Fibroblast of skin of abdomen (primary cell): ENCODE measurements at regions not wholly inside any gene's neighbourhood (a gene's known extent, or its start where the extent isn't known, plus 50 kb on each side); places are given as distances from the start of the nearest gene placed in this dataset.
"Not testable (repeated sequence)": the region's sequence is repeated elsewhere in the genome, so short reads cannot be mapped to it uniquely, and the experiment has no call there.

Experiments
- DNase-seq: peaks from one replicate; pipeline ENCODE4 v3.0.0-alpha.2; 2013

DNA sequence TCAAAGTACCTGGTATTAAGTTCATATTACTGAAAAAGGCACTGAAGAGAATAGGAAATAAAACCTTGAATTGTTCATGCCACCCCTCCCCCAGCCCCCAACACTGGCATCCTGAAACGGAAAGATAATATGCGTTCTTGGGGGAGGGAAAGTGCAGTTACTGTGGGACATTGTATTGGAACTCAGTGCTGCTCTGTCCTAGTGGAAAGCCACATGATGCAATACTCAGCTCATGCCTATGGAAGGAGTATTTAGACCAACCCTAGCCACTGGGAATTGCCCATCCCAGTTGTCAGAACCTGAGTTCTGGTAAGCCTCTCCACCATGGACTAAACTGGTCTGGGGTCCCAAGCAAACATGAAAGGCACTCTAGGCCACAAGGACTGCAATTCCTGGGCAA, 680.8 kb upstream of the BCHE start:
- no peak for DNase-seq

DNA sequence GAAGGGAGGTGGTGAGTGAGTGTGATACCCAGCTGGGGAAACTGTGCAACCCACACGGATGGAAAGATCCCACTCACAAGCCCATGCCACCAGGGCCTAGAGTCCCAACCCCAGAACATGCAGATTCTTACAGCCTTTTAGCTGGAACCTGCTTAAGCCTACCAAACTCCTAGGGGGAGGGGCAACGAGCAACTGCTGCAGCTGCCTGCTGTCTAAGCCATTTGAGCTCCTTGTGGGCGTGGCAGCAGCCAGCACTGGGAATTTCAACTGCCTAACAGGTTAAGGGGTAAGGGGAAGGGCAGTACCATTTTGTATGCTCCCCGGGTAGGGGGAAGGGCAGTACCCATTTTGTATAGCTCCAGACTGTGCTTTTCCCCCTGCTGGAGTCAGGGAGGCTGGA, 673.2 kb upstream of the BCHE start:
- no peak for DNase-seq

DNA sequence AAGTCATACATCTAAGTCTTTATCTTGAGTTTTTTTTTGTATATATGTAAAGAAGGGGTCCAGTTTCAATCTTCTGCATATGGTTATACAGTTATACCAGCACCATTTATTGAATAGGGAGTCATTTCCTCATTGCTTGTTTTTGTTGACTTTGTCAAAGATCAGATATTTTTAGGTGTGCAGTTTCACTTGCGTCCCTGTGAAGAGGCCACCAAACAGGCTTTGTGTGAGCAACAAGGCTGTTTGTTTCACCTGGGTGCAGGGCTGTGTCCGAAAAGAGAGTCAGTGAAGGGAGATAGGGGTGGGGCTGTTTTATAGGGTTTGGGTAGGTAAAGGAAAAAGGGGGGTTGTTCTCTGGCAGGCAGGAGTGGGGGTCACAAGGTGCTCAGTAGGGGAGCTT, 663.2 kb upstream of the BCHE start:
- DNase-seq, result not testable (repeated sequence)

DNA sequence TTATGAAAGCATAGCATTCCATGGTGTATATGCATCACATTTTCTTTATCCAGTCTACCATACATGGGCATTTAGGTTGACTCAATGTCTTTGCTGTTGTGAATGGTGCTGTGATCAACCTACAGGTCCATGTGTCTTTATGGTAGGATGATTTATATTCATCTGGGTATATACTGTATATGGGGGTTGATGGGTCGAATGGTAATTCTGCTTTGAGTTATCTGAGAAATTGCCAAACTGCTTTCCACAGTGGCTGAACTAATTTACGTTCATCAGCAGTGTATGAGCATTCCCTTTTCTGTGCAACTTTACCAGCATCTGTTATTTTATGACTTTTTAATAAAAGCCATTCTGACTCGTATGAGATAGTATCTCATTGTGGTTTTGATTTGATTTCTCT, 662.4 kb upstream of the BCHE start:
- DNase-seq, result peak; percentile 87

DNA sequence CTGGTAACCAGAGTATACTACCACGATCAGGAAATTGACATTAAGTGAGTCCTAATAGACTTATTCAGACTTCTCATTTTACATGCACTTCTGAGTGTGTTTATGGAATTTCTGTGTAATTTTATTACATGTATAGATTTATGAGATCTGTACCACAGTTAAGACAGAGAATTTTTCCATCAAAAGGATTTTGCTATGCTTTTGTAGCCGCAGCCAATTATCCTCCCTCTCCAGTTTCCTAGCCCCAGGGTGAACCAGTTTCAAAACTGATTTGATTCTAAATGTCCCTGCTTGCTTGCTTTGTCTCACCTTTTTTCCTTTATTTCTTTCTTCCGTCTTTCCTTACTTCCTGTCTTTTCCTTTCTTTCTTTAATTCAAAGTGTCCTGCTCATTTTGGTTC, 661.2 kb upstream of the BCHE start:
- peak; percentile 1 for DNase-seq

DNA sequence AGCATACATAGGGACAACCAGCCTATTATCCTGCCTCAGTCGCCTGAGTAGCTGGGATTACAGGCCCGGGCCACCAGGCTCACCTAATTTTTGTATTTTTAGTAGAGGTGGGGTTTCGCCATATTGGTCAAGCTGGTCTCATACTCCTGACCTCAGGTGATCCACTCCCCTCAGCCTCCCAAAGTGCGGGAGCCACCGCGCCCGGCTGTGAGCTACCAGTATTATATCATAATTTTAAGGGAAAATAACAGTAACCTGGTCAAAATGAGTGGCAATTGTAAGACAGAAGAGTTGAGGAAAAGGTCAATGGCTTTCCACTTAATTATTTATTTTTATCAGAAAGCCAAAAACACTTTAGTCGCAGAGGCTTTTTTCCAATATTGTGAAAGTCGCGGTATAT, 652.6 kb upstream of the BCHE start:
- DNase-seq, result no peak

DNA sequence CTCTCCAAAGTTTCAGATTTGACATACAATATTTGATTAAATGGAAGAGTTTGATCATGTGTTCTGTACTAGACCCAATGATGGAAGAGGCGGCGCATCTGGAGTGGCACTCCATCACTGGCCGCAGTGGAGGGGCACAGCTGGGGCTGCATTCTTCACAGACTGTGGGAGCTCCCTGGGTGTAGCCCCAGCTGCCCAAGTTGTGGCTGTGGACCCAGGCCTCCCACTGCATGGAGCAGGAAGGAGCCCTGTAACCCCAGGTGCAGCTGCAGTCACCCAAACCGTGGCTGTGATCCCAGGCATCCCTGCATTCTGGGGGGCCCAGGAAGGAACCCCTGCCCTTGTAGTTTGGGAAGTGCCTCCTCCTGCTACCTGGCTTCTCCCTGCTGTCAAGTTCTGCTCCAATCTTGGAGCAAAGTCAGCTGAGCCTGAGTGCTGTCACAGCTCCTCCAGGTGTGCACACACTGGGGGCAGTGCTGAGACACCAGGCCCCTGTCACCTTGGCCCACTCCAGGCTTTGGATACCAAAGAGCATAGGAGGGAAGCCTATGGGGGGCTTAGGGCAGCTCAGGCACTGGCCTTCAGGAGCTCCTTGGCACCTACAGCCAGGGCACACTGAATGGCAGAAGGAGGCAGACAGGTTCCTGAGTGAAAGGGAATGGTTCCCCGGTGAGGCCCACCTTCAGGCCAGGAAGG, 651.9 kb upstream of the BCHE start:
- DNase-seq, result no peak

DNA sequence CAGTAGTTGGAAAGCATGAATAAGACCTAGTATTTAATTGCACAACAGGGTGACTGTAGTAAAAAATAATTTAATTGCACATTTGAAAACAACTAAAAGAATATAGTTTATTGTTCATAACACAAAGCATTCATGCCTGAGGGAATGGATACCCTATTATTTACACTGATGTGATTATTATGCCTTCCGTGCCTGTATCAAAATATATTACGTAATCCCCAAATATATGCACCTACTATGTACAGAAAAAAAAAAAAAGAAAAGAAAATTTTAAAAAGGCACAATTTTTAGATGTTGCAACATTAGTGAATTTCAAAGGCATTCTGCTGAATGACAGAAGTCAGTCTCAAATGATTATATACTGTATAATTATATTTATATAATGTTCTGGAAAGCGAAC, 647.2 kb upstream of the BCHE start:
- DNase-seq, result no peak

DNA sequence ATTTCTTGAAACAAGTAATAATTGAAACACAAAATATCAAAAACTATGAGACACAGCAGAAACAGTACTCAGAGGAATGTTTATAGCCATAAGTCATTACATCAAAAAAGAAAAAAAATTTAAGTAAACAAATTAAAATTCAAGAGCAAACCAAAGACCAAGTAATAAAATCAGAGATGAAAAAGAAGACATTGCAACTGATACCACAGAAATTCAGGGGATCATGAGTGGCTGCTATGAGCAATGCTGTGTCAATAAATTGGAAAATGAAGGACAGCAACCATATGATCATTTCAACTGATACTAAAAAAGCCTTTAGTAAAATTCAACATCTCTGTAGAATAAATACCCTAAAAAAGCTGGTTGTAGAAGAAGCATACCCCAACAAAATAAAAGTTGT, 644.1 kb upstream of the BCHE start:
- DNase-seq, result no peak

DNA sequence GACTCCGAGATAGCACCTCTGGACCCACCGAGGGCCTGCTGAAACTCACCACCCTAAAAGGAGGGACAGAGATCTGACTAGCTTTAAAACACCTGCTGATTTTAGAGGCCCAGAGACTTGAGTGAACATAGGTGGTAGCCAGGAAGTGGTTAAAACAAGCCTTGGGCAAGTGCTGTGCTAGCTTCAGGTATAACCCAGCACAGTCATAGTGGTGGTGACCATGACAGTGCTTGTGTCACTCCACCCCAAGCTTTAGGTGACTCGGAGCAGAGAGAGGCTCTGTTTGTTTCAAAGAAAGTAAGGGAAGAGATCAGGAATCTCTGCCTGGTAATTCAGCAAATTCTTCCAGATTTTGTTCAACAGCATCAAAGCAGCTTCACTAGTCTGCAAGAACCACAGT, 641.1 kb upstream of the BCHE start:
- DNase-seq, result no peak

DNA sequence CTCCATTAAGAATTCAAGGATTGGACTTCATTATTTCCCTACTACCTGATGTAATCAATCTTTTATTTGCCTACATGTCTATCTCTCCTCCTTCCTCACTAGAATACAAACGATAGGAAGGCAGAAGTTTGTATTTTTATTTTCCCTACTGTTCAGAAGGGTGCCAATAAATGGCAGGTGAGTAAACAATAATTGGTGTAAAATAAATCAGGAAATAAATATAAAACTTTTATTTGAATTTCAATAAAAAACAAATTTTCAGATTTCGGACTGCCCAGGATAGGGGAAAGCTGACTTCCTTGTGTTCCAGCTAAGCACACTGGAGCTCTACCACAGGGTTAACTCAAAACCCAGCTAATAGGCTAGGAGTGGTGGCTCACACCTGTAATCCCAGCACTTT, 636.3 kb upstream of the BCHE start:
- no peak for DNase-seq

DNA sequence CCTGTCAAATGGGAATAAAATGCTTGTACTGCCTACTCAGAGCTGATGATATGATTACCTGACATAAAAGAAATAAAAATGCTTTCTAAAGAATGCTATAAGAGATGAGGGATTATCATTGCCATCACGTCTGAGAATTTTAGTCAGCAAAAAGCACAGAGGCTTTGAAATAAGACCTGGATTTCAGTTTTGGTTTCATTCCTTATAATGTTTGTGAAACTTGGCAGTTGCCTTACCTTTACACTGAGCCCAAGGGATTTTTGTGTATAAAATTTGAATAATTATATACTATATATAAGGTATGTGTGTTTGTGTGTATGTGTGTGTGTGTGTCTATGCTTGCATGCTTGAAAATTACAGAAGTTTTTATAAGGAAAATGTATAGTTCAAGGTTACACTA, 634.8 kb upstream of the BCHE start:
- DNase-seq, result no peak

DNA sequence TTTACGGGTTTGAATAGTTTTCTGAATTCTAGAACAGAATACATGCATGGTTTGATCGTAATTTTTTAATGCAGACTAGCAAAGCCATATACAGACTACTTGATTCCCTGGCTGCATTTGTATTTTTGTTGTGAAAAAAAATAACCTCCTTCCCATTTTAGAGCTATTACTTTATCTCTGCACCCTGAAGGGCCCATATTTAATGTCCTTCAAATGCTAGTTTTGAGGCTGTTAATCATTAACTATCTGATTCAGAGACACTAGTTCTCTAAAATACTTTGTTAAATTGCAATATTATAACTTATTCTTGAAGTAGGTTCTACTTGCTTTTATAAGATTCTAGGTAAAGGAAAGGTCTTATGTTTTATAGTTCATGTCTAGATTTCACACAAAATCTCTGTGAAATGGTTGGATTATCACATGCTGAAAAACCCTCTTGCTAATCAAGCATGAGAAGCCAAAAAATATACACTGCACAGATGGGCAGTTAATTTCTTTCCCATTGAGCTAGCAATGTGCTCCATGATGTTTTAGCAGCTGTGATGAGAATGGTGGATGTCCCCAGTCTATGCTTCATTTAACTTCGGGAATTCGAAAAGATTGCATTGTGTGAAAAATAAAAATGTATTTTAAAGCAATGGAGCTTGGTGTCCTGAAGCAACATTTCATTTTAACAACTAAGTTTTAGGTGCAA, 634.0 kb upstream of the BCHE start:
- no peak for DNase-seq

DNA sequence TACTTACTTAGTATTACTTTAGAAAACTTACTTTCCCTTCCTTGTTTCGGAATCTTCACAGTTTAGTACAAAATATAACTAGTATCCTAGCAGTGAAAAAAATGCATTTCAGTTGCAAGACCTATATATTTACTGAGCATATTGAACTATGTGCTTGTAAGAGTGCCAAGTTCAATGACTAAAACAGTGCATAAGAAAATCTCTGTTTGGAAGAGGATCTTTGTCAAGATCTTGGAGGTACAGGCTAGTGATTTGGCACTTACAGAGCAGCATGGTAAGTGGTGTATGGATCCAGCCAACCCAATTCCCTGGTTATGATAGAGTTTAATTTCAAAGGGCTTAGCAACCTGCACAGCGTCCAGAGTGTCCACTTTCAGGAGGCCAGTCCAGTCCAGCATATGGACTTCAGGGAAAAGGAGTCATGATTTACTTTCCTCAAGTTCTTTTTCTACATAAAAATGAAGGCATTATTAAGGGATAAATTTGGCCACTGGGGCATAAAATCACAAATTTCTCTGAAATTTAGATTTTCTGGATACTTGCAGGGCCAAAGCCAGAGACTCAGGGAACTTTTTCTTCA, 625.8 kb upstream of the BCHE start:
- DNase-seq, result peak; percentile 17

DNA sequence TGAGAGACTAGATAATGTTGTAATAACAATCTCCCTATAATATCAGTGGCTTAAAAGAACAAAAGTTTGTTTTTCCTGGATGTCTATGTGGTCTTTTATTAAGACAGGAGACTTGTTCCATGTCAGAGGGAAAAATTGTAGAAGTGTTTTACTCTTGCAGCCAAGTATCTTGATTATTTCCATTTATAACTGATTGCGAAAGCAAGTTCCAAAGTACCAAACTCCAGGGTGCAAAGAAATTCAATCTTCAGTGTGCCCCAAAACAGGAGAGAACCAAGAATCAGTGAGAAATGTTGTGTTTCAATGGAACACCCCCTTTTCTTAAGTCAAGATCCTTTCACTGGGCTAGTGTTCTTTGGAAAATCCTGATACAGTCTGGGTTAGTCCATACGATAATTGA, 624.4 kb upstream of the BCHE start:
- no peak for DNase-seq

DNA sequence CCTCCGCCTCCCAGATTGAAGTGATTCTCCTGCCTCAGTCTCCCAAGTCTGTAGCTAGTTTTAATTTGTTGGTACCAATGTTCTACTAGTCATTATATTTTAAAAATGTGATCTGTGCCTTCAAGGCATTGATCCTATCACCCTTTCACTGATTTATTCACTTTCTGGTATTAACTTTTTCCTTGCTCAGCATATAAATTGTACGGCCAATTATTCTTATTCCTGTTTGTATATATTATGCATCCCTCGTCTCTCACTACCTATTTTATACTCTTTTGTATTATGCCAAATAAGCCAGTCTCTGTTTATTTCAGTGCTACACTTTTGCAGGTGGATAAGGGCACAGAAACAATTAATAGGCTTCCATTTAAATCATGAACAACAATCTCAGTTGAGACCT, 620.2 kb upstream of the BCHE start:
- DNase-seq, result no peak

DNA sequence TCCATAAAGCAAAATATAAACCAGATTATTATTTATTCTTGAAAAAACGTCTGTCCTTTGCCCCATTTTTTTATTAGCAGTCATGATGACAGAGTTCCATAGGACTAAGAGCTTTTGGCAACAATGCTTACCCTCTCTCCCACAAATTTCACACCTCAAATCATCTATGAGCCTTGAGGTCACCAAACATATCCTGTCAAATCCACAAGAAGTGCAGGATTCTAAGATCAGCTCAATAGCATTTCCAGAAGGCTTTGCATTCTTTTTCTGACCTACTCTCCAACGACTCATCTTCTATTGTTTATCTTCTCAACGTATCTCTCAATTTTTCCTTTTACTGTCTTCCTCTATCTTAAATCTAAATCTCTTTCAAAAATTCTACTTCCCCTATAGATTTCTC, 619.1 kb upstream of the BCHE start:
- DNase-seq, result peak; percentile 86

DNA sequence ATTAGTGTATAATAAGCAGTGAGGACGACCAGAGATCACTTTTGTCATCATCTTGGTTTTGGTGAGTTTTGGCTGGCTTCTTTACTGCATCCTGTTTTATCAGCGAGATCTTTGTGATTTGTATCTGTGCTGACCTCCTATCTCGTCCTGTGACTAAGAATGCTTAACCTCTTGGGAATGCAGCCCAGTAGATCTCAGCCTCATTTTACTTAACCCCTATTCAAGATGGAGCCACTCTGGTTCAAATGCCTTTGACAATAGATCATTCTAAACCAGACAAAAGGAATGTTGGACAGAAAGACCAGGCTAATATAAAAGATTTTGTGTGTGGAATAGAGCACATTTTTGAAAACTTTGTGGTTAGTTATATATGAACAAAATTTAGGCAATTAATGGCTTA, 618.5 kb upstream of the BCHE start:
- DNase-seq, result peak; percentile 91

DNA sequence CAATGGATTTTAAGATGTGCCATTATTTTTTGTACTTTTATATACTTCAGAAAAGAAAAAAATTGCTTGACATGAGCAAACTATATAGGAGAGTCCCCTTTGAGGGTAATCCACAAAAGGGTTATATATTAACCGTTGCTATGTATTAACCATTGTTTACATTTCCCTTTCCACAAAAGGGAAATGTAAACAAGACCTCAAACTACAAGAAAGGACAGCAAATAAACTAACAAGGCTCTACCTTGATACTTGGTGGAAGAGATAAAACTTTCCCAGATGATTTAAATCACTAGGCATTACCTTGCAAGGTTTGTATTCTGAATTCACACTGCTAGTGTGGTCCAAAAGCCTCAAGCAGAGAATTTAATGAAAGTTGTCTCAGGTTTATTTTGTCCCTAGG, 616.3 kb upstream of the BCHE start:
- no peak for DNase-seq

DNA sequence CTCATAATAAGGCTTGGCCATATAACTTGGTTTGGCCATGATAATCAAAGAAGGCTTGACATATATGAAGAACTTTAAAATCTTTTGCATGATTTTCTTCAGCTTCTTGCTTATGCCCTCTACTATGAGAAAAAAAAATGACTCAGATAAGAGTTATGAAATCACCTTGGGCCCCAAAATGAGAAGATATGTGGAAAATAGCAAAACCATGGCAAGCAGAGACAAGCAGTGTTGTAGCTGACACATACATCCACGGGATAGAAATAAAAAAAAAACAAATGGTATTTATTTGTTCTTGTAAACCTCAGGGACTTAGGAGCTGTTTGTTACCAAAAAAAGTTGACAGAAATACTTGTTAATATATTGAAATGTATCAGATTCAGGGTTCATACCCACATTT, 614.8 kb upstream of the BCHE start:
- no peak for DNase-seq

DNA sequence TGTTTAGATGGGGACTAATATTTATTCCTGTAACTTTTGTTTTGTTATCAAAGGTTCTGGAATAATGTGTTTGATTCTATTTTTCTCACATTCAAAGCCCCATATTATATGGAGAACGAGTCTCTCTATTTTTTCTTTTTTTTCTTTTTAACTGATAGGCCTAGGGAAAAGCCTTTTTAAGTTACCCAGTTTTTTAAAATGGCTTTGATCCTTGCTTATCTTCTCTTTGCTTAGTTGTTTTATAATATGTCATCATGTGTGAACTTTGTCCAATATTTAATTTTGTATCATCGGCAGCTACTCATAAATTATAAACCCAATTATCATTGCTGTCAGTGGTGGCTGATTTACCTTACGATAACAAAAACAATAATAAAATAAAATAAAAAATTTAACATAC, 610.3 kb upstream of the BCHE start:
- DNase-seq, result no peak

DNA sequence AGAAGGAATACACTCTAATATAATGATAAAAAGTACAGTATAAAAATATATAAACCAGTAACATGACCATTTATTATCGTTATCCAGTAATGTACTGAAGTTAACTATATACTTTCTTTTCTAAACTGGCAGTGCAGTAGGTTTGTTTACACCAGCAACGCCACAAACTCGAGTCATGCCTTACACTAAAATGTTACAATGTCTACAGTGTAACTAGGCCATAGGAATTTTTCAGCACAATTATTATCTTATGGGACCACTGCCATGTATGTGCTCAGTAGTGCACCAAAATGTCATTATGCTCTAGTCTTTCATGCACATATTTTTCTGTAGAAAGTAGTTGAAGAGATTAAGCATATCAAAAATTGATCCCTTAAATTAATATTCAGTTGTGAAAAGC, 609.8 kb upstream of the BCHE start:
- DNase-seq, result peak; percentile 53

DNA sequence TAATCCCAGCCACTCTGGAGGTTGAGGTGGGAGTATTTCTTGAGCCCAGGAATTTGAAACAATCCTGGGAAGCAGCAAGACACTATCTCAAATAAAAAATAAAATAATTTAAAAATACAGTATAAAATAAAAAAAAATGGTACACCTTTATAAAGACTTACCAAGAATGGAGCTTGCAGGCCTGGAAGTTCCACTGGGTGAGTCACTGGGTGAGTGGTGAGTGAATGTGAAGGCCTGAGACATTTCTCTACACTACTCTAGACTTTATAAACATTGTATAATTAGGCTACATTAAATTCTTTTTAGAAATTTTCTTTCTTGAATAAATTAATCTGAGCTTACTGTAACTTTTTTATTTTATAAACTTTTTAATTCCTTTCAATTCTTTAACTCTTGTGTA, 609.1 kb upstream of the BCHE start:
- DNase-seq, result peak; percentile 68

DNA sequence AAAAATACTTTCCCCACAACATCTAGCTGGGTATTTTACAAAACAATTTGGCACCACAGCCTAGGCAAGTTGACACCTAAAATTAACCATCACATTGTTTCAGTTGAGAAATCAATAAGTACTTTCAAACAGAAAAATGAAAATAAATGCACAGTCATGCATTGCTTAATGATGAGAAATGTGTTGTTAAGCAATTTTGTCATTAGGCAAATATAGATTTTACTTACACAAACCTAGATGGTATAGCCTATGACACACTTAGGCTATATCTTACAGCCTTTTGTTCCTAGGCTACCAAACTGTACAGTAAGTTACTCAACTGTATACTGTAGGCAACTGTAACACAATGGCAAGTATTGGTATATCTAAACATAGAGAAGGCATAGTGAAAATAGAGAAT, 608.6 kb upstream of the BCHE start:
- DNase-seq, result no peak

DNA sequence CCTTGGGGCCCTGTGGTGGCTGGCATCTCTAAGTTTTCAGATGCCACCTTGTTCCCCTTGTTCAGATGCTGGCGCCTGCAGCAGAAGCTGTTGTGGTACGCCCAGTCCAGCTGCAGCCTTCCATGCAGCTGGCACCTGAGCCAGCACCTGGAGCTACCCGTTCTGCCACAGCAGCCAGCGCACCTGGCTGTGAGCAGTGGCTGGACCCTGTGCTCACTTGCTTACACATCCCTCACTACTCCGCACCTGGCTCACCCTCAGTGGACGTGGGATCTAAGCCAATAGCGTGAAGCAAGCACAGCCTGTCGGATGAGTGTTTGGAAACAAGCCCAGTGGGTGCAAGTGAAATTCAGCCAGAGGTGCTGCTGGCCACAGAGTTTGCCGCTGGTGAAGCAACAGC, 607.5 kb upstream of the BCHE start:
- DNase-seq, result no peak
